G401 (cell line): ENCODE measurements at regions not wholly inside any gene's neighbourhood (a gene's known extent, or its start where the extent isn't known, plus 50 kb on each side); places are given as distances from the start of the nearest gene placed in this dataset.
"Not testable (repeated sequence)": the region's sequence is repeated elsewhere in the genome, so short reads cannot be mapped to it uniquely, and the experiment has no call there.

Experiments
- DNase-seq: peaks from one replicate; pipeline ENCODE4 v3.0.0-alpha.2; 2015; ENCODE audit warnings: low spot score
- in situ Hi-C: cut with HindIII; loops from 2 replicates; pipeline ENCODE4 v1.10.0; 2016; ENCODE audit warnings: low sequenced_read_pairs, mixed read lengths

GRCh38 chr14:28298156-28298555 lies 468.4 kb upstream of the FOXG1 start:
- DNase-seq, result no peak
- in situ Hi-C loops, result no loop called here

GRCh38 chr14:28299227-28299626 lies 467.4 kb upstream of the FOXG1 start:
- no peak for DNase-seq
- in situ Hi-C loops, result no loop called here

- DNase-seq, result no peak
- in situ Hi-C loops, result no loop called here
Measured at GRCh38 chr14:28300356-28300755, 466.2 kb upstream of the FOXG1 start.

DNA sequence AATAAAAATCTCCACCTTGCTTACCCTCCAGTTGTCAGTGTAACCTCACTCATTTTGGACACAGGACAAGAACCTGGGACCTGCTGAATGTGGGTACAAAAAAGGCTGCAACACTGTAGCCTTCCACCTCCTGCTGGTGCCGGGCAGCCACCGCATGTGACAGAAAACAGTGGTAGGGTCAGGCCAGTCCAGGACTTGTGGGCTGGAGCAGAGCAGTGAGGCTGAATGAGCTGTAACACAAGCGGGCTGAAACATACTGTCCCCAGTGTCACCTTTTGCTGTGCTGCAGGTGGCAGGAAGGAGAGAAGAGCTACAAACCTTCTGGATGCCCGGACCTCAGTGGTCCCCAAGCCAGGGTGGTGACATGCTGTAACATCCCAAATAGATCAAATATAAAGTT lies 465.4 kb upstream of the FOXG1 start:
- in situ Hi-C loops, result no loop called here
- no peak for DNase-seq

GRCh38 chr14:28303248-28303647 lies 463.3 kb upstream of the FOXG1 start:
- no peak for DNase-seq

GRCh38 chr14:28305938-28306337 lies 460.6 kb upstream of the FOXG1 start:
- no peak for DNase-seq
- in situ Hi-C loops, result no loop called here

More at GRCh38 chr14:28303248-28303647, 463.3 kb upstream of the FOXG1 start:
- in situ Hi-C loops, result no loop called here

DNA sequence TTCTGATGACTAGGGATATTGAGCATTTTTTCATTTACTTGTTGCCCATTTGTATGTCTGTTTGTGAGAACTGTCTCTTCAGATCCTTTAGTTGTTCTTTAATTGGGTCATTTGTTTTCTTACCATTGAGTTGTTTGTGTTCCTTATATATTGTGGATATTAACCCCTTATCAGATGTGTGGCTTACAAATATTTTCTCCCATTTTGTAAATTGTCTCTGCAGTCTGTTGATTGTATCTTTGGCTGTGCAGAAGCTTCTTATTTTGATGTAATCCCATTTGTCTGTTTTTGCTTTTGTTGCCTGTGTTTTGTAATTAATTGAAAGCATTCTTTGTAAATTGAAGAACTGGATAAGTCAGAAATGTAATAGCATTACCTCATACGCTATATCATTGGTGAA lies 459.1 kb upstream of the FOXG1 start:
- in situ Hi-C loops, result no loop called here

DNA sequence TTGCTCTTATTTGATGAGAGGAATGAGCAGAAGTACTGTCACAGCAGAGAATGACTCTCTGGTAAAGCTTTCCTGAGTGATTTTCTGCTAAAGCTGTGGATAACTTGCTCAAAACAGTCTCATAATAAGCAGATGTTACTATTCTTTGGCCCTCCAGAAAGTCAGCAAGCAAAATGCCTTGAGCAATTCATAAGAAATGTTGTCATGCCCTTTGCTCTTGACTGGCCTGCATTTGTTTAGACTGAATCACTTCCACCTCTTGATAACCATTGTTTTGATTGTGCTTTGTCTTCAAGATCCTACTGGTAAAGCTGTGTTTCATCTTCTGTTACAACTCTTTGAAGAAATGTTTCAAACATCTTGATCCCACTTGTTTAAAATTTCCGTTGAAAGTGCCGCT lies 457.9 kb upstream of the FOXG1 start:
- DNase-seq, result no peak
- in situ Hi-C loops, result no loop called here

More for the DNA sequence above, 459.1 kb upstream of the FOXG1 start:
- DNase-seq, result no peak

GRCh38 chr14:28317890-28318675 lies 448.5 kb upstream of the FOXG1 start:
- in situ Hi-C loops, DNase-seq: not testable (repeated sequence)

- in situ Hi-C loops, result no loop called here
- no peak for DNase-seq
Measured at GRCh38 chr14:28321475-28322244, 444.9 kb upstream of the FOXG1 start.

GRCh38 chr14:28323366-28323765 lies 443.2 kb upstream of the FOXG1 start:
- in situ Hi-C loops, result no loop called here

GRCh38 chr14:28323951-28324741 lies 442.4 kb upstream of the FOXG1 start:
- DNase-seq, result no peak
- in situ Hi-C loops, result no loop called here

More at GRCh38 chr14:28323366-28323765, 443.2 kb upstream of the FOXG1 start:
- DNase-seq, result no peak

- in situ Hi-C loops, result no loop called here
- no peak for DNase-seq
Measured at GRCh38 chr14:28340816-28341215, 425.8 kb upstream of the FOXG1 start.

DNA sequence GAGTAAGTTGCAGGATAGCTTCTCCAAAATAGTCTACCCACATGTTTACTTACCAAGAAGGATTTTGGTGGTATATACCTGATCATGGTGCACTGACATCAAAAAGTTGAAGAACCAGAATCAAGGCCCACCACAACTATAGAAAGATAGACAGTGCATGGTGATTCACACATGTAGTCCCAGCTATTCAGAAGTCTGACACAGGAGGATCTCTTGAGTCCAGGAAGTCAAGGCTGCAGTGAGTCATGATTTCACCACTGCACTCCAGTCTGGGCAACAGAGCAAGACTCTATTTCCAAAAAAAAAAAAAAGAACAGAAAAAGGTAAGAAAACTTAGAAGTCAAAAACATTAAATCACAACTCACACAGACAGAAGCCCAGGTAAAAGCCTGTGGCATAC lies 422.2 kb upstream of the FOXG1 start:
- in situ Hi-C loops, result no loop called here
- no peak for DNase-seq

- DNase-seq, result no peak
- in situ Hi-C loops, result no loop called here
Measured at GRCh38 chr14:28348797-28349196, 417.8 kb upstream of the FOXG1 start.

DNA sequence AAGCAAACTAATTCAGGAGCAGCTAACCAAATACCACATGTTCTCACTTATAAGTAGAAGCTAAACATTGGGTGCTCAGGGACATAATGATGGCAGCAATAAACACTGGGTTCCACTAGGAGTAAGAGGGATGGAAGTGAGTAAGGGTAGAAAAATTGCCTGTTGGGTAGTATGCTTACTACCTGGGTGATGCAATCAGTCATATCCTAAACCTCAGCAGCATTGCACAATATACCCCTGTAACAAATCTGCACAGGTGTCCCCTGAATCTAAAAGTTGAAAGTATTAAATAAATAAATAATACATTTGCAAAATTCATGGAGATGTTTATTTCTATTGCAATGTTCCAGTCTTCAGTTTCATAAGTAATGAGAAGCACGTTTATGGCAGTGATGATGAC lies 409.8 kb upstream of the FOXG1 start:
- DNase-seq, result no peak
- in situ Hi-C loops, result no loop called here

DNA sequence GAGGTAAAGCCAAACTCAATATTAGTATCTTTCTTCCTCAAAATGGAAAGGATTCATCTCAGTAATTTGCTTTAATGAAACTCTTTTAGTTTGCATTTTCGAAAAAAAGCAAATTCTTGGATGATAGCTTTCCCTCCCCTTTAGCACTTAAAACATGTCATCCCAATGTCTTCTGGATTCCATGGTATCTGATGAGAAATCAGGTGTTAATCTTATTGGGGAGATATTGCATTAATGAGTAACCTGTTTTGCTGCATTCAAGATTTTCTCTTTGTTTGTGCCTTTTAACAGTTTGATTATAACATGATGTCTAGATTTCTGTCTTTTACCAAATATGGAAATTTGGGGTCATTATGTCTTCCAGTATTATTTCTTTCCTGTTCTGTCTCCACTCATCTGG lies 405.1 kb upstream of the FOXG1 start:
- DNase-seq, result no peak
- in situ Hi-C loops, result no loop called here

DNA sequence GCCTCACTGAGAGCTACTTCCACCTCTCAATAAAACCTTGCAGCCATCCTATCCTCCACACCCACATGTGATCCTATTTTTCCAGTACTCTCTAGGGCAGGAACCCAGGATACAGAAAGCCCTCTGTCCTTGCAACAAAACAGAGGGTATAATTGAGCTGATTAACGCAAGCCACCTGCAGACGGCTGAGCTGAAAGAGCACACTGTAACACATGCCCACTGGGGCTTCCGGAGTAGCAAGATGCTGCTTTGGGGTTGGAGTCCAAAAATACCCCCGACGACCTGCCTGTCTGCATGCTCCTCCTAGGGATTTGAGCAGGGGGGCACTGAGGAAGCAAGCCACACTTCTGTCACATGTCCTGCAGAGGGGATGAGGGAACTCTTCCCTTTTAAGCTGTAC lies 401.1 kb upstream of the FOXG1 start:
- in situ Hi-C loops, result no loop called here
- DNase-seq, result no peak

DNA sequence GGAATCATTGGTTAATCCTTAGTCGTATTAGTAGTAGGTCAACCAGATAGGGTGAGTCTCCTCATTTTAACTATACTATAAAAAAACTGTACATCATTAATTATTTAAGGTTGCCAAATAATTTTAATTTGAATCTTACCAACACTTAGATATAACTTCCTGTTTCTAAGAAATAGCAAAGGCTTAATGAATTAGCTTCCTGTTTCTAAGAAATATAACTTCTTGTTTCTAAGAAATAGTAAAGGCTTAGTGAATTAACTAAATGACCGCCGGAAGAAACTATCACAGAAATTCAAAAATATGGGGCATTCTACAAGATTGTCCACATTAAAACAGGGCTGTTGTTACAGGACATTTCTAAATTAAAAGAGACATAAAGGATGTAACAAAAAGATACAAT lies 392.9 kb upstream of the FOXG1 start:
- in situ Hi-C loops, result no loop called here
- DNase-seq, result no peak

DNA sequence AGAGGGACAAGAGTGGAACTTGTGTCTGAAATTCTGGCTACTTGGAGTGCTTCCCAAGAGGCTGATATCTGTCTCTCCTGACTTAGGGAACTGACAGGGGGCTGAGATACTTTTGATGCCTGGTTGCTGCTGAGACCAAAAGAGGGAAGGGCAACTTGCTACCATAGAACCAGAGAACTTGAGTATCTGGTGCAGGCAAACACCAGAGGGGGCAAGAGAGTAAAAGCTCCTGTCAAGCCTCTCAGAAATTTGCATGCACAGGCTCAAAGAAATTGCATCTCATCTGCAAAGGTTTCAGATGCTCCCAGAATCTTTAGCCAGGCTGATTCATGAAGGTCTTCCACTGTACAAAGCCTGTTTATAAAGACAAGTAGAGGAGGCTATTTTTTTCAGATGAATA lies 391.3 kb upstream of the FOXG1 start:
- no peak for DNase-seq

More for the DNA sequence above, 391.3 kb upstream of the FOXG1 start:
- in situ Hi-C loops, result no loop called here
